ENCODE measurements at regions not wholly inside any gene's neighbourhood (a gene's known extent, or its start where the extent isn't known, plus 50 kb on each side); places are given as distances from the start of the nearest gene placed in this dataset.

DNA sequence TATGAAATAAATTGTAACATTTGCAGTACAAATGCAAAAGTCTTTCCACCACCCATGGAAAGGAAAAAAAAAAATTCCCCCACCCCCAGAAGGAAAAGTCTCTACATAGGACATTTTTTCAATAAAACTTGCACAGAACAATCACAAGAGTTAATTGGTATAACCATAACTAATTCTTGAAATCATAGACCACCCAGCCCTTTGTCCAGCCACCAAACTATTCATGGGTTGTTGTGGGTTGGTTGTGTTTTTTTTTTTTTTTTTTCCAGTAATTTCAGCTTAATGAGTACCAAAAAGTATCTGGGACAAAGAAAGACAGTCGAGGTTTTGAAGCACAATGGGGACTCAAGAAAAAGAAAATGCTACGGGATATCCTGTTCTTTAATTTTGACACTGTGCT lies 355.0 kb upstream of the ROBO2 start:
- TF ChIP-seq, protein P1, sequence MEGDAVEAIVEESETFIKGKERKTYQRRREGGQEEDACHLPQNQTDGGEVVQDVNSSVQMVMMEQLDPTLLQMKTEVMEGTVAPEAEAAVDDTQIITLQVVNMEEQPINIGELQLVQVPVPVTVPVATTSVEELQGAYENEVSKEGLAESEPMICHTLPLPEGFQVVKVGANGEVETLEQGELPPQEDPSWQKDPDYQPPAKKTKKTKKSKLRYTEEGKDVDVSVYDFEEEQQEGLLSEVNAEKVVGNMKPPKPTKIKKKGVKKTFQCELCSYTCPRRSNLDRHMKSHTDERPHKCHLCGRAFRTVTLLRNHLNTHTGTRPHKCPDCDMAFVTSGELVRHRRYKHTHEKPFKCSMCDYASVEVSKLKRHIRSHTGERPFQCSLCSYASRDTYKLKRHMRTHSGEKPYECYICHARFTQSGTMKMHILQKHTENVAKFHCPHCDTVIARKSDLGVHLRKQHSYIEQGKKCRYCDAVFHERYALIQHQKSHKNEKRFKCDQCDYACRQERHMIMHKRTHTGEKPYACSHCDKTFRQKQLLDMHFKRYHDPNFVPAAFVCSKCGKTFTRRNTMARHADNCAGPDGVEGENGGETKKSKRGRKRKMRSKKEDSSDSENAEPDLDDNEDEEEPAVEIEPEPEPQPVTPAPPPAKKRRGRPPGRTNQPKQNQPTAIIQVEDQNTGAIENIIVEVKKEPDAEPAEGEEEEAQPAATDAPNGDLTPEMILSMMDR (IDR thresholded peaks at IDR 0.05; ENCODE audit: low read depth, low read length) = no peak
- DNase-seq (ENCODE audit: low read depth, low spot score) = no peak
- Histone ChIP-seq H3K4me3 (ENCODE audit: low read depth, low read length) (no peak overlapping the region), H3K27ac (ENCODE audit: low read depth, low read length) (no peak overlapping the region), H3K9me3 (ENCODE audit: control insufficient read depth, insufficient read depth, low read length) (no peaks in the 10 kb centered on the region), H3K27me3 (ENCODE audit: control insufficient read depth, insufficient read depth, low read length) (no peaks in the 10 kb centered on the region)
- ChIA-PET POLR2A (no interaction called here), CTCF (interaction anchor here (0.7 kb wide), 1 partner anchor 504 kb away, joined by 12 read pairs; no protein-coding TSS in a partner anchor)

DNA sequence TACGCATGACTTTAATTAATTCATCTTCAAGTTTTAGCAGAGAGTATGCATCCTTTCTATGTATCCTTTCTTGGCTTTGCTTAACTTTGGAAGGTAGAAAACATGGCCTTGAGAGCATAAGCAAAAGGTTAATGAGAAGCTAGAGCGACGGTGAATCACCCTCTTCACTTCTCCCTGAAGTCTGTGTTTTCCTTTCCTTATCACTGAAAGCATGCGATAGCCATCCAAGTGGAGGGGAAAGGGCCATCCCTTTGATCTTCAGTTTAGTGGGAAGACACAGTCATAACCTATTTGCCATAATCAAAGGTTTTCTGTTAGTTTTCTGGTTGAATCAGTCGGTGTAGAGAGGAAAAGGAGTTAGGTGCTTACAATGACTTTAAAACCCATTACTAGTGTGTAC lies 354.0 kb upstream of the ROBO2 start:
- DNase-seq (ENCODE audit: low read depth, low spot score) = no peak
- CTCF ChIA-PET = no interaction called here

DNA sequence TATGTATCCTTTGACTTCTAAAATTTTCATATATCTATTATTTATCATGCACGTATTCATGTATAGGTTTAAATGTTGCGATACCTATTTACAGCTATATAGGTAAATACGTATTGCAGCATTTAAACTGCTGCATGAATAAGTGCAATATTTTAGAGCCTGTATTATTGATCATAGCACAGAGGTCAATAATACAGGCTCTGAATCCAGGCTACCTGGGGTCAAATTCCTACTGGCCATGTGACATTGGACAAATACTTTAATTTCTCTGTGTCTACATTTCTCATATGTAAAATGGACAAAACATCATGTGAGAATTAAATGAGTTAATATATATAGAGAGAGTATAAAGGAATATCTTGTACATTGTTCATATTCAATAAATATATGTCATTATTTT lies 352.9 kb upstream of the ROBO2 start:
- no peak overlapping the region for H3K4me3 ChIP-seq (ENCODE audit: low read depth, low read length)
- H3K9me3 ChIP-seq (ENCODE audit: control insufficient read depth, insufficient read depth, low read length) = no peaks in the 10 kb centered on the region
- DNase-seq (ENCODE audit: low read depth, low spot score) = no peak
- CTCF ChIA-PET = no interaction called here
- H3K27me3 ChIP-seq (ENCODE audit: control insufficient read depth, insufficient read depth, low read length) = no peaks in the 10 kb centered on the region
- no peak overlapping the region for H3K27ac ChIP-seq (ENCODE audit: low read depth, low read length)
- TF ChIP-seq, protein P1 (IDR thresholded peaks at IDR 0.05; ENCODE audit: low read depth, low read length) = no peak
- POLR2A ChIA-PET = no interaction called here

More for the DNA sequence above, 354.0 kb upstream of the ROBO2 start:
- H3K9me3 ChIP-seq (ENCODE audit: control insufficient read depth, insufficient read depth, low read length) = no peaks in the 10 kb centered on the region
- POLR2A ChIA-PET = no interaction called here
- H3K27ac ChIP-seq (ENCODE audit: low read depth, low read length) = no peak overlapping the region
- TF ChIP-seq, protein P1 (IDR thresholded peaks at IDR 0.05; ENCODE audit: low read depth, low read length) = no peak
- H3K27me3 ChIP-seq (ENCODE audit: control insufficient read depth, insufficient read depth, low read length) = no peaks in the 10 kb centered on the region
- no peak overlapping the region for H3K4me3 ChIP-seq (ENCODE audit: low read depth, low read length)

DNA sequence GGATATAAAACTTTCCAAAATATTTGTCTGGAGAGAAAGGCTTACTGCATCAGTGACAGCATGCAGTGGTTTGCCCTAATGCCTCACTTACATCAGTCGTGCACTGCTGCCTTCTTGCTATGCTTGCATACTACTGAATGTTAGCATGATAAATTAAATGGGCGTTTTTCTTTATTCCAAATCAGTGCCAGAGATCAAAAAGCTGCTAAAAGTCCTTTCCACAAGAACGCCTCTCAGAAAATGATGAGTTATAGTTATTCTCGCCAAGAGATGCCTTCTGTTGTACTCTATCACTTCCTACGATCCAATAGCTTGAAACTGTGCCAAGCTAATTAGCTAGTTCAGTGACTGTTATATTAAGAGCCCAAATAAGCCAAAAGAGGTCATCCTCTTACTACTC lies 345.8 kb upstream of the ROBO2 start:
- CTCF ChIA-PET = interaction anchor here (0.8 kb wide), 1 partner anchor 1952 kb away, joined by 3 read pairs; no protein-coding TSS in a partner anchor
- POLR2A ChIA-PET = no interaction called here
- TF ChIP-seq, protein P1 (IDR thresholded peaks at IDR 0.05; ENCODE audit: low read depth, low read length) = no peak

DNA sequence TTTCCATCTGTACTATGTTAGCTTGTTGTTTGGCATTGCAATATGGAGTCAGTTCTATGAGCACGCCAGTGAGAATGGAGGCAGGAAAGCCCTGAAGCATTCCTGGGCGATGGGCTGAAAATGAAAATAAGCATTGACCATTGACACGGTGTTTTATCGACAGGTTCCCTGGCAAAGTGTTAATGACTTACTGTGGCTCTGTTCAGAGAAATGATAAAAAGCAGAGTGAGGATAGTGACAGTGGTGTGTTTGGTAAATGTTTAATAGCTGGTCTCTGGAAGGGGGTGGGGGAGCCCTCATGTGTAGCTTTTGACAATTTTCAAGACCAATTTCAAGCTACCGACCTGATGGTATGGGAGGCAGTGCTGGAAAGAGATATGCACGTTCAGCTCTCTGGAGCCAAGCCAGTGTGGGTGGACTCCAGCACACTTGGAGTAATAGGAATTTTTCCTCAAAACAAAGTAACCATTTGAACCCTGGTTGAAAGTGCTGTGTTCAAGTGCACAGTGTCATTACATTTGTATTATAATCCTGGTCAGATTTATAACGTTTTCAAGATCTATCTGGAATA lies 341.7 kb upstream of the ROBO2 start:
- Histone ChIP-seq H3K4me3 (ENCODE audit: low read depth, low read length) (no peak overlapping the region), H3K27me3 (ENCODE audit: control insufficient read depth, insufficient read depth, low read length) (no peaks in the 10 kb centered on the region), H3K9me3 (ENCODE audit: control insufficient read depth, insufficient read depth, low read length) (no peaks in the 10 kb centered on the region), H3K27ac (ENCODE audit: low read depth, low read length) (no peak overlapping the region)
- TF ChIP-seq, protein P1 (IDR thresholded peaks at IDR 0.05; ENCODE audit: low read depth, low read length) = no peak
- DNase-seq (ENCODE audit: low read depth, low spot score) = no peak
- CTCF ChIA-PET = no interaction called here
- POLR2A ChIA-PET = no interaction called here

More for the DNA sequence above, 345.8 kb upstream of the ROBO2 start:
- DNase-seq (ENCODE audit: low read depth, low spot score) = no peak
- H3K4me3 ChIP-seq (ENCODE audit: low read depth, low read length) = no peak overlapping the region
- H3K27ac ChIP-seq (ENCODE audit: low read depth, low read length) = no peak overlapping the region
- H3K27me3 ChIP-seq (ENCODE audit: control insufficient read depth, insufficient read depth, low read length) = no peaks in the 10 kb centered on the region
- no peaks in the 10 kb centered on the region for H3K9me3 ChIP-seq (ENCODE audit: control insufficient read depth, insufficient read depth, low read length)
